Upper lobe of left lung (tissue), 4 donors: ENCODE measurements at regions not wholly inside any gene's neighbourhood (a gene's known extent, or its start where the extent isn't known, plus 50 kb on each side); places are given as distances from the start of the nearest gene placed in this dataset.
"Not testable (repeated sequence)": the region's sequence is repeated elsewhere in the genome, so short reads cannot be mapped to it uniquely, and the experiment has no call there.

Source experiments
- POLR2AphosphoS5 ChIP-seq, 2 donors: sonication (generic); formaldehyde crosslinking; IDR thresholded peaks; one replicate each; pipeline ENCODE4 v1.5.1; 2017; ENCODE audit warnings: antibody characterized with exemption in 2 of 2
- TF ChIP-seq, protein P1 (sequence below), 6 experiments: fragments of 450-650 bp in 4 of 6; fragments of 200-600 bp in 2 of 6; sonication (generic) in 2 of 6; IDR thresholded peaks; one replicate each; pipeline ENCODE4 v1.5.1; 2016 to 2019; ENCODE audit warnings: antibody characterized with exemption in 6 of 6

DNA sequence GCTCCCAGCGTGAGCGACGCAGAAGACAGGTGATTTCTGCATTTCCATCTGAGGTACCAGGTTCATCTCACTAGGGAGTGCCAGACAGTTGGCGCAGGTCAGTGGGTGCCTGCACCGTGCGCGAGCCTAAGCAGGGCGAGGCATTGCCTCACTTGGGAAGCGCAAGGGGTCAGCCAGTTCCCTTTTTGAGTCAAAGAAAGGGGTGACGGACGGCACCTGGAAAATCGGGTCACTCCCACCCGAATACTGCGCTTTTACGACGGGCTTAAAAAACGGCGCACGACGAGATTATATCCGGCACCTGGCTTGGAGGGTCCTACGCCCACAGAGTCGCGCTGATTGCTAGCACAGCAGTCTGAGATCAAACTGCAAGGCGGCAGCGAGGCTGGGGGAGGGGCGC is 915.9 kb upstream of the FBXO33 start:
- TF ChIP-seq, protein P1, sequence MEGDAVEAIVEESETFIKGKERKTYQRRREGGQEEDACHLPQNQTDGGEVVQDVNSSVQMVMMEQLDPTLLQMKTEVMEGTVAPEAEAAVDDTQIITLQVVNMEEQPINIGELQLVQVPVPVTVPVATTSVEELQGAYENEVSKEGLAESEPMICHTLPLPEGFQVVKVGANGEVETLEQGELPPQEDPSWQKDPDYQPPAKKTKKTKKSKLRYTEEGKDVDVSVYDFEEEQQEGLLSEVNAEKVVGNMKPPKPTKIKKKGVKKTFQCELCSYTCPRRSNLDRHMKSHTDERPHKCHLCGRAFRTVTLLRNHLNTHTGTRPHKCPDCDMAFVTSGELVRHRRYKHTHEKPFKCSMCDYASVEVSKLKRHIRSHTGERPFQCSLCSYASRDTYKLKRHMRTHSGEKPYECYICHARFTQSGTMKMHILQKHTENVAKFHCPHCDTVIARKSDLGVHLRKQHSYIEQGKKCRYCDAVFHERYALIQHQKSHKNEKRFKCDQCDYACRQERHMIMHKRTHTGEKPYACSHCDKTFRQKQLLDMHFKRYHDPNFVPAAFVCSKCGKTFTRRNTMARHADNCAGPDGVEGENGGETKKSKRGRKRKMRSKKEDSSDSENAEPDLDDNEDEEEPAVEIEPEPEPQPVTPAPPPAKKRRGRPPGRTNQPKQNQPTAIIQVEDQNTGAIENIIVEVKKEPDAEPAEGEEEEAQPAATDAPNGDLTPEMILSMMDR (IDR thresholded peaks at IDR 0.05), result not testable (repeated sequence)
- not testable (repeated sequence) for TF ChIP-seq POLR2AphosphoS5 (IDR thresholded peaks at IDR 0.05)
